Stimulated activated CD4-positive, alpha-beta T cell treated with anti-CD3 and anti-CD28 coated beads, Interleukin-4, amount 100 ng/mL, for 24 hours (primary cell): ENCODE measurements at regions not wholly inside any gene's neighbourhood (a gene's known extent, or its start where the extent isn't known, plus 50 kb on each side); places are given as distances from the start of the nearest gene placed in this dataset.

ENCODE experiments used
- DNase-seq: peaks from one replicate; pipeline ENCODE4 v3.0.0-alpha.2; 2020

- DNase-seq: no peak
Measured at GRCh38 chr4:10173037-10173753, 56.6 kb upstream of the WDR1 start.

GRCh38 chr4:10172278-10172921, 55.8 kb upstream of the WDR1 start:
- no peak for DNase-seq

GRCh38 chr4:10171055-10171454, 54.5 kb upstream of the WDR1 start:
- no peak for DNase-seq

DNA sequence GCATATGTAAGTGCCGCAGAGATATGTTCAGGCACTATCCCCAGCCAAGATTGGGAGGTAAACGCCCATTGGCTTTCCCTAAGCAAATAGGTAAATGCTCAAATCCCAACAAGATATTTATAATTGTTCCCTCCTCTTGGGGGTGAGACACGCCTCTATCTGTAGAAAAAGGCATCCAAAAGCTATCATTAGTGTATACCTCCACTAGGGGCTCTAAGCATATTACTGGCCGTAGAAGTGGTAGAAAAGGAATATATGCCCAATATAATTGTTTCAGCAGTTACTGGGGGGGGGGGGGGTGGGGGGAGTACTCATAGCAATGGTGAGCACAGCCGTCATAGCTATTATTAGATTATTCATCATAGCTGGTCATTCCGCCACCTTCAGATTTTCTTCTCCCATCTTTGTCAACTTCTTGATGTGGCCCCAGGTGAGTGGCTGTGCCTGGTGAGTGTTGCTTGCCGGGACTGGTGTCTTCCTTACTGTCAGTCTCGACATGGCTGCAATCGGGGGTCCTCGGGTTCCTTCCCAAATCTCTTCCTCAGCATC, 53.3 kb upstream of the WDR1 start:
- no peak for DNase-seq

GRCh38 chr4:10168151-10168550, 51.6 kb upstream of the WDR1 start:
- DNase-seq: no peak

GRCh38 chr4:10167201-10167600, 50.6 kb upstream of the WDR1 start:
- no peak for DNase-seq
